ENCODE measurements at regions not wholly inside any gene's neighbourhood (a gene's known extent, or its start where the extent isn't known, plus 50 kb on each side); places are given as distances from the start of the nearest gene placed in this dataset.

- Mint-ChIP-seq H3K27ac (no peak overlapping the region), H3K36me3 (ENCODE audit: low read depth) (no peaks in the 10 kb centered on the region), H3K9me3 (no peaks in the 10 kb centered on the region), H3K4me1 (ENCODE audit: low read depth) (no peaks in the 10 kb centered on the region), H3K27me3 (peaks cover 7% of the 10 kb centered on the region), H3K4me3 (no peak overlapping the region)
- ChIA-PET POLR2A (no interaction called here), CTCF (no interaction called here)
- no peak for ATAC-seq
- intact Hi-C loops (cut with micrococcal nuclease) = no loop called here
- no peak for TF ChIP-seq CTCF (IDR thresholded peaks at IDR 0.05)
- DNase-seq = no peak
These were observed 54.8 kb upstream of the EXOC4 start for GRCh38 chr7:133197972-133198544.

GRCh38 chr7:133199831-133200230 is 53.0 kb upstream of the EXOC4 start:
- ChIA-PET CTCF (no interaction called here), POLR2A (no interaction called here)
- no peak for DNase-seq
- H3K4me1 Mint-ChIP-seq (ENCODE audit: low read depth) = no peaks in the 10 kb centered on the region
- ATAC-seq = no peak
- no peaks in the 10 kb centered on the region for H3K36me3 Mint-ChIP-seq (ENCODE audit: low read depth)
- H3K9me3 Mint-ChIP-seq = no peaks in the 10 kb centered on the region
- intact Hi-C loops (cut with micrococcal nuclease) = no loop called here
- H3K27me3 Mint-ChIP-seq = peaks cover 4% of the 10 kb centered on the region
- no peak for TF ChIP-seq CTCF (IDR thresholded peaks at IDR 0.05)
- no peak overlapping the region for H3K27ac Mint-ChIP-seq
- H3K4me3 Mint-ChIP-seq = no peak overlapping the region

- DNase-seq (no peak), ATAC-seq (no peak)
- Mint-ChIP-seq H3K27me3 (peaks cover 5% of the 10 kb centered on the region), H3K36me3 (ENCODE audit: low read depth) (no peaks in the 10 kb centered on the region), H3K9me3 (no peaks in the 10 kb centered on the region), H3K4me3 (no peak overlapping the region), H3K27ac (no peak overlapping the region), H3K4me1 (ENCODE audit: low read depth) (no peaks in the 10 kb centered on the region)
- ChIA-PET POLR2A (no interaction called here), CTCF (no interaction called here)
- TF ChIP-seq CTCF (IDR thresholded peaks at IDR 0.05) = no peak
- intact Hi-C loops (cut with micrococcal nuclease) = no loop called here
These were observed 51.4 kb upstream of the EXOC4 start for GRCh38 chr7:133201470-133201869.

- ChIA-PET CTCF (interaction anchor here (0.9 kb wide), 1 partner anchor 10 kb away, joined by 3 read pairs; no protein-coding TSS in a partner anchor), POLR2A (no interaction called here)
- Mint-ChIP-seq H3K27ac (no peak overlapping the region), H3K27me3 (peaks cover 3% of the 10 kb centered on the region), H3K9me3 (no peaks in the 10 kb centered on the region), H3K4me1 (ENCODE audit: low read depth) (no peaks in the 10 kb centered on the region), H3K36me3 (ENCODE audit: low read depth) (no peaks in the 10 kb centered on the region), H3K4me3 (no peak overlapping the region)
- intact Hi-C loops (cut with micrococcal nuclease) = no loop called here
- DNase-seq (no peak), ATAC-seq (no peak)
- no peak for TF ChIP-seq CTCF (IDR thresholded peaks at IDR 0.05)
These were observed 49.9 kb upstream of the EXOC4 start for GRCh38 chr7:133202942-133203341.

Data from activated CD8-positive, alpha-beta T cell treated with anti-CD3 and anti-CD28 coated beads for 36 hours (primary cell).